IMR-90 (cell line): ENCODE measurements at regions not wholly inside any gene's neighbourhood (a gene's known extent, or its start where the extent isn't known, plus 50 kb on each side); places are given as distances from the start of the nearest gene placed in this dataset.

Experiments used
- ATAC-seq: fragments of 200-7000 bp; cut with Tn5 transposase; 2 replicates; pipeline ENCODE4 v1.9.1; 2020; ENCODE audit warnings: low read depth, mild to moderate bottlenecking, moderate library complexity
- BruUV-seq: library from RNA; stranded (reverse); fragments of 400-500 nt; replicated peaks from 2 replicates; lab custom pipeline; 2021; lab: Mats Ljungman, UMichigan
- CTCF ChIA-PET: fragments of 300-600 bp; formaldehyde crosslinking; extraction: SDS; loops from one replicate; lab custom pipeline; 2021; ENCODE audit warnings: antibody characterized with exemption; lab: Yijun Ruan, JAX
- POLR2A ChIA-PET: fragments of 300-600 bp; sonication (Branson Sonifier 250); formaldehyde crosslinking; loops from one replicate; lab custom pipeline; 2022; ENCODE audit warnings: antibody characterized with exemption; ENCODE audit not compliant: unreplicated experiment; lab: Charles Lee
- DNase-seq: peaks from one replicate; pipeline ENCODE4 v3.0.0; 2013
- H2AFZ ChIP-seq: replicated peaks from 2 replicates; pipeline ENCODE3; 2013; ENCODE audit warnings: low read length, mild to moderate bottlenecking; ENCODE audit not compliant: poor library complexity
- H2AK5ac ChIP-seq: 2 replicates; pipeline ENCODE4 v1.6.1; 2013; ENCODE audit warnings: low read depth, low read length, inconsistent platforms
- H2AK9ac ChIP-seq: replicated peaks from 2 replicates; pipeline ENCODE3; 2013; ENCODE audit warnings: mild to moderate bottlenecking, low read depth, low read length, moderate library complexity; ENCODE audit not compliant: poor library complexity
- H2BK120ac ChIP-seq: 2 replicates; pipeline ENCODE4 v1.6.1; 2013; ENCODE audit warnings: low read depth, low read length, inconsistent platforms
- H2BK15ac ChIP-seq: 3 replicates; pipeline ENCODE4 v1.6.1; 2013; ENCODE audit warnings: low read depth, low read length, inconsistent platforms
- H2BK20ac ChIP-seq: 2 replicates; pipeline ENCODE4 v1.6.1; 2013; ENCODE audit warnings: low read depth, mild to moderate bottlenecking, inconsistent platforms, low read length, moderate library complexity
- H2BK5ac ChIP-seq: 2 replicates; pipeline ENCODE4 v1.6.1; 2013; ENCODE audit warnings: mild to moderate bottlenecking, low read depth, low read length, inconsistent platforms; ENCODE audit not compliant: poor library complexity, severe bottlenecking
- H3K14ac ChIP-seq: replicated peaks from 2 replicates; pipeline ENCODE4 v1.6.1; 2013; ENCODE audit warnings: low read depth, low read length, inconsistent platforms
- H3K18ac ChIP-seq: 2 replicates; pipeline ENCODE4 v1.6.1; 2013; ENCODE audit warnings: low read depth, low read length, control low read depth
- H3K23ac ChIP-seq: 2 replicates; pipeline ENCODE4 v1.6.1; 2013; ENCODE audit warnings: low read depth, low read length, inconsistent platforms
- H3K27ac ChIP-seq: 2 replicates; pipeline ENCODE4 v1.5.1; 2013; ENCODE audit warnings: mild to moderate bottlenecking, control low read depth, low read length; ENCODE audit not compliant: insufficient read depth
- H3K27me3 ChIP-seq: 2 replicates; pipeline ENCODE4 v1.6.1; 2013; ENCODE audit warnings: low read length; ENCODE audit not compliant: control insufficient read depth, insufficient read depth
- H3K36me3 ChIP-seq: 2 replicates; pipeline ENCODE4 v1.6.1; 2013; ENCODE audit warnings: low read length, mixed read lengths; ENCODE audit not compliant: control insufficient read depth, insufficient read depth
- H3K4ac ChIP-seq: 2 replicates; pipeline ENCODE4 v1.6.1; 2013; ENCODE audit warnings: low read depth, low read length, inconsistent platforms
- H3K4me1 ChIP-seq: 2 replicates; pipeline ENCODE4 v1.6.1; 2013; ENCODE audit warnings: low read length, mixed read lengths; ENCODE audit not compliant: control insufficient read depth, insufficient read depth
- H3K4me2 ChIP-seq: 2 replicates; pipeline ENCODE4 v1.6.1; 2013; ENCODE audit warnings: low read depth, mild to moderate bottlenecking, control low read depth, low read length, moderate library complexity
- H3K4me3 ChIP-seq: 2 replicates; pipeline ENCODE4 v1.5.1; 2013; ENCODE audit warnings: low read depth, mild to moderate bottlenecking, control low read depth, low read length, moderate library complexity; ENCODE audit not compliant: insufficient read depth
- H3K56ac ChIP-seq: 2 replicates; pipeline ENCODE4 v1.6.1; 2013; ENCODE audit warnings: low read length, inconsistent platforms; ENCODE audit not compliant: insufficient read depth; ENCODE audit errors: extremely low read depth
- H3K79me1 ChIP-seq, 2 experiments: 2 replicates each; pipeline ENCODE4 v1.6.1; 2013; ENCODE audit warnings: low read length in 2 of 2, inconsistent platforms in 1 of 2, low read depth in 1 of 2
- H3K9ac ChIP-seq: 2 replicates; pipeline ENCODE4 v1.6.1; 2013; ENCODE audit warnings: low read depth, low read length, control low read depth
- H3K9me1 ChIP-seq: 2 replicates; pipeline ENCODE4 v1.6.1; 2013; ENCODE audit warnings: low read length, inconsistent platforms; ENCODE audit not compliant: insufficient read depth
- H3K9me3 ChIP-seq: 2 replicates; pipeline ENCODE4 v1.6.1; 2013; ENCODE audit warnings: low read length; ENCODE audit not compliant: control insufficient read depth, insufficient read depth
- H4K20me1 ChIP-seq: 2 replicates; pipeline ENCODE4 v1.6.1; 2013; ENCODE audit warnings: low read length, inconsistent platforms; ENCODE audit not compliant: insufficient read depth
- H4K5ac ChIP-seq: 2 replicates; pipeline ENCODE4 v1.6.1; 2013; ENCODE audit warnings: mild to moderate bottlenecking, low read depth, low read length, control low read depth
- H4K8ac ChIP-seq, 2 experiments: 2 replicates each; pipeline ENCODE4 v1.6.1; 2013; ENCODE audit warnings: low read depth in 2 of 2, low read length in 2 of 2, control low read depth in 1 of 2, inconsistent platforms in 1 of 2
- H4K91ac ChIP-seq: 2 replicates; pipeline ENCODE4 v1.6.1; 2013; ENCODE audit warnings: low read depth, low read length, inconsistent platforms; ENCODE audit not compliant: insufficient read depth
- RAD21 ChIP-seq: IDR thresholded peaks from 2 replicates; pipeline ENCODE4 v1.6.1; 2012; ENCODE audit warnings: low read length, improper control_type of control experiment
- WGBS, 2 experiments: methylation state at CpG; one replicate each; pipeline versions ENCODE4 v1.1.5 to v1.1.7; 2013; ENCODE audit warnings: missing lambda C conversion rate in 2 of 2; ENCODE audit not compliant: insufficient read length in 1 of 2; ENCODE audit errors: extremely low coverage in 2 of 2; 5-methylcytosine and 5-hydroxymethylcytosine counted together
- dilution Hi-C: fragments of 300-500 bp; cut with HindIII; formaldehyde crosslinking; loops from one replicate; pipeline ENCODE4 v1.14.3; 2018; ENCODE audit warnings: low sequenced_read_pairs; ENCODE audit not compliant: unreplicated experiment
- in situ Hi-C: fragments of 300-500 bp; cut with MboI; formaldehyde crosslinking; loops from 3 replicates; pipeline ENCODE4 v1.14.3; 2019; ENCODE audit warnings: low sequenced_read_pairs, inconsistent platforms, mixed read lengths
- intact Hi-C: fragments of 100-400 bp; cut with micrococcal nuclease; formaldehyde crosslinking; loops from 2 replicates; pipeline ENCODE4 v1.10.0; 2022
- TF ChIP-seq, protein P1 (sequence below): conservative IDR thresholded peaks from 2 replicates; pipeline ENCODE4 v1.5.1; 2012; ENCODE audit warnings: mild to moderate bottlenecking, low read depth, low read length, improper control_type of control experiment

DNA sequence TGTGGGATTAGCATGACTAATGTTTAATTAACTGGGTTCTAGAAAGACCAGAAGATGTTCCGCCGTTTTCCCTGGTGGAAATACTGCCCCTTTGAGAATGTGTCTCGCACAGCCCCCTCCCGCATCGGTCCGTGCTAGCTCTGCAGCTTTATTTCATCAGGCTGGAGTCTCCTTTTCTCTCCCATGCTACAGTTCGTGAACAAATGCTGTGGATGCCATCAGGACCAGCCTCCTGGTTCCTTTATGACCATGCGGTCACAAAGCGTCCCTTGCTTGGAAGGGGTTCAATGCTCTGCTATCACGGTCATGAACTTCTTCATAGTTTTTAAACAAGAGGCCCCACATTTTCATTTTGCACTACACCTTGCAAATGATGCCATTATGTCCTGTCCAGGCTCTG, 157.7 kb upstream of the TMEM132C start:
- WGBS, 2 experiments, result 82% methylated on average over 6 of the region's 10 CpGs; no CpG with 5 or more reads in 1 of the 2 experiments
- no peak overlapping the region for H2BK120ac ChIP-seq
- no peak overlapping the region for H3K56ac ChIP-seq
- no peak overlapping the region for H3K23ac ChIP-seq
- no peak overlapping the region for H4K5ac ChIP-seq
- no peak overlapping the region for H2BK5ac ChIP-seq
- dilution Hi-C loops, result no loop called here
- H2AFZ ChIP-seq, result no peak overlapping the region
- H4K20me1 ChIP-seq, result no peaks in the 10 kb centered on the region
- H4K91ac ChIP-seq, result no peak overlapping the region
- H3K9me1 ChIP-seq, result no peaks in the 10 kb centered on the region
- H2BK15ac ChIP-seq, result no peak overlapping the region
- H3K79me1 ChIP-seq, result no peaks in the 10 kb centered on the region
- no peak overlapping the region for H3K27ac ChIP-seq
- in situ Hi-C loops, result no loop called here
- H4K8ac ChIP-seq, result no peak overlapping the region
- no peak for ATAC-seq
- POLR2A ChIA-PET, result no interaction called here
- H3K4me2 ChIP-seq, result no peak overlapping the region
- H3K27me3 ChIP-seq, result no peaks in the 10 kb centered on the region
- H3K9me3 ChIP-seq, result peaks cover 14% of the 10 kb centered on the region; the same call in 1 of the 2 replicates
- H3K4me3 ChIP-seq, result no peak overlapping the region
- H3K4ac ChIP-seq, result no peak overlapping the region
- intact Hi-C loops, result loop anchor here (5.0 kb wide), 1 partner anchor 78 kb away; no protein-coding TSS in a partner anchor
- no peak overlapping the region for H3K14ac ChIP-seq
- no peak for DNase-seq
- CTCF ChIA-PET, result no interaction called here
- no peak overlapping the region for H2AK5ac ChIP-seq
- no peaks in the 10 kb centered on the region for H3K36me3 ChIP-seq
- H3K9ac ChIP-seq, result no peak overlapping the region
- no peak overlapping the region for H2AK9ac ChIP-seq
- TF ChIP-seq, protein P1, sequence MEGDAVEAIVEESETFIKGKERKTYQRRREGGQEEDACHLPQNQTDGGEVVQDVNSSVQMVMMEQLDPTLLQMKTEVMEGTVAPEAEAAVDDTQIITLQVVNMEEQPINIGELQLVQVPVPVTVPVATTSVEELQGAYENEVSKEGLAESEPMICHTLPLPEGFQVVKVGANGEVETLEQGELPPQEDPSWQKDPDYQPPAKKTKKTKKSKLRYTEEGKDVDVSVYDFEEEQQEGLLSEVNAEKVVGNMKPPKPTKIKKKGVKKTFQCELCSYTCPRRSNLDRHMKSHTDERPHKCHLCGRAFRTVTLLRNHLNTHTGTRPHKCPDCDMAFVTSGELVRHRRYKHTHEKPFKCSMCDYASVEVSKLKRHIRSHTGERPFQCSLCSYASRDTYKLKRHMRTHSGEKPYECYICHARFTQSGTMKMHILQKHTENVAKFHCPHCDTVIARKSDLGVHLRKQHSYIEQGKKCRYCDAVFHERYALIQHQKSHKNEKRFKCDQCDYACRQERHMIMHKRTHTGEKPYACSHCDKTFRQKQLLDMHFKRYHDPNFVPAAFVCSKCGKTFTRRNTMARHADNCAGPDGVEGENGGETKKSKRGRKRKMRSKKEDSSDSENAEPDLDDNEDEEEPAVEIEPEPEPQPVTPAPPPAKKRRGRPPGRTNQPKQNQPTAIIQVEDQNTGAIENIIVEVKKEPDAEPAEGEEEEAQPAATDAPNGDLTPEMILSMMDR, result no peak
- no peak for TF ChIP-seq RAD21
- BruUV-seq, result no TSS peak
- no peaks in the 10 kb centered on the region for H3K4me1 ChIP-seq
- no peak overlapping the region for H2BK20ac ChIP-seq
- no peak overlapping the region for H3K18ac ChIP-seq
